Vagina (tissue), 2 donors: ENCODE measurements at regions not wholly inside any gene's neighbourhood (a gene's known extent, or its start where the extent isn't known, plus 50 kb on each side); places are given as distances from the start of the nearest gene placed in this dataset.

Experiments used
- DNase-seq, 2 donors: peaks; one replicate each; pipeline ENCODE4 v3.0.0-alpha.2; 2017; ENCODE audit errors: extremely low spot score in 2 of 2
- H3K27ac ChIP-seq: fragments of 200-600 bp; sonication (generic); one replicate; pipeline ENCODE4 v1.5.1; 2019
- H3K27me3 ChIP-seq: fragments of 200-600 bp; sonication (generic); one replicate; pipeline ENCODE4 v1.5.1; 2019
- H3K36me3 ChIP-seq, 2 donors: fragments of 200-600 bp; sonication (generic); one replicate each; pipeline ENCODE4 v1.5.1; 2017 to 2019
- H3K4me1 ChIP-seq: fragments of 200-600 bp; sonication (generic); one replicate; pipeline ENCODE4 v1.5.1; 2019
- H3K4me3 ChIP-seq, 2 donors: fragments of 200-600 bp; sonication (generic); 1 replicate in 1 of 2; 2 replicates in 1 of 2; pipeline ENCODE4 v1.5.1; 2016 to 2019
- H3K9me3 ChIP-seq: fragments of 200-600 bp; sonication (generic); one replicate; pipeline ENCODE4 v1.5.1; 2019
- CTCF ChIP-seq, 3 experiments: fragments of 450-650 bp in 2 of 3; fragments of 200-600 bp in 1 of 3; sonication (generic) in 1 of 3; IDR thresholded peaks; one replicate each; pipeline ENCODE4 v1.5.1; 2017 to 2019; ENCODE audit warnings: antibody characterized with exemption in 3 of 3, mild to moderate bottlenecking in 2 of 3, moderate library complexity in 2 of 3
- POLR2A ChIP-seq, 2 donors: fragments of 450-650 bp; IDR thresholded peaks; one replicate each; pipeline ENCODE4 v1.6.1; 2017; ENCODE audit warnings: antibody characterized with exemption in 2 of 2, mild to moderate bottlenecking in 2 of 2, moderate library complexity in 2 of 2
- POLR2AphosphoS5 ChIP-seq, 2 donors: sonication (generic); formaldehyde crosslinking; IDR thresholded peaks; one replicate each; pipeline ENCODE4 v1.9.0; 2017; ENCODE audit warnings: antibody characterized with exemption in 2 of 2, mild to moderate bottlenecking in 2 of 2, low read depth in 1 of 2; ENCODE audit not compliant: insufficient read depth in 1 of 2
- intact Hi-C: fragments of 100-400 bp; cut with DNase I; formaldehyde crosslinking; loops from one replicate; pipeline ENCODE4 v1.15.1; 2023

- DNase-seq, result no peak
- H3K9me3 ChIP-seq, result no peaks in the 10 kb centered on the region
- H3K27me3 ChIP-seq, result no peaks in the 10 kb centered on the region
- intact Hi-C loops, result loop anchor here (1.0 kb wide), 1 partner anchor 37 kb away; no protein-coding TSS in a partner anchor
- no peaks in the 10 kb centered on the region for H3K4me1 ChIP-seq
- TF ChIP-seq POLR2A (IDR thresholded peaks at IDR 0.05) (no peak), CTCF (IDR thresholded peaks at IDR 0.05) (no peak), POLR2AphosphoS5 (IDR thresholded peaks at IDR 0.05; ENCODE audit: insufficient read depth in 1 of 2, low read depth in 1 of 2) (no peak)
- no peaks in the 10 kb centered on the region for H3K36me3 ChIP-seq
- H3K4me3 ChIP-seq, result no peak overlapping the region
- H3K27ac ChIP-seq, result no peak overlapping the region
Measured at GRCh38 chr12:115267464-115267863, 583.5 kb upstream of the TBX3 start.

- no peak for DNase-seq
- H3K27me3 ChIP-seq, result no peaks in the 10 kb centered on the region
- H3K36me3 ChIP-seq, result no peaks in the 10 kb centered on the region
- H3K4me1 ChIP-seq, result no peaks in the 10 kb centered on the region
- intact Hi-C loops, result no loop called here
- no peak overlapping the region for H3K4me3 ChIP-seq
- TF ChIP-seq POLR2A (IDR thresholded peaks at IDR 0.05) (no peak), POLR2AphosphoS5 (IDR thresholded peaks at IDR 0.05; ENCODE audit: insufficient read depth in 1 of 2, low read depth in 1 of 2) (no peak), CTCF (IDR thresholded peaks at IDR 0.05) (no peak)
- H3K9me3 ChIP-seq, result no peaks in the 10 kb centered on the region
- H3K27ac ChIP-seq, result no peak overlapping the region
Measured at GRCh38 chr12:115264605-115265004, 580.6 kb upstream of the TBX3 start.

GRCh38 chr12:115261691-115262398 is 577.9 kb upstream of the TBX3 start:
- no peak for TF ChIP-seq POLR2AphosphoS5 (IDR thresholded peaks at IDR 0.05; ENCODE audit: insufficient read depth in 1 of 2, low read depth in 1 of 2)
- TF ChIP-seq POLR2A (IDR thresholded peaks at IDR 0.05), result no peak
- no peak for TF ChIP-seq CTCF (IDR thresholded peaks at IDR 0.05)
- DNase-seq, result no peak
- H3K4me1 ChIP-seq, result no peaks in the 10 kb centered on the region
- intact Hi-C loops, result no loop called here
- no peak overlapping the region for H3K27ac ChIP-seq
- H3K36me3 ChIP-seq, result no peaks in the 10 kb centered on the region
- H3K9me3 ChIP-seq, result no peaks in the 10 kb centered on the region
- no peak overlapping the region for H3K4me3 ChIP-seq
- H3K27me3 ChIP-seq, result no peaks in the 10 kb centered on the region

- no peak overlapping the region for H3K4me3 ChIP-seq
- H3K27ac ChIP-seq, result no peak overlapping the region
- TF ChIP-seq CTCF (IDR thresholded peaks at IDR 0.05), result no peak
- no peak for TF ChIP-seq POLR2AphosphoS5 (IDR thresholded peaks at IDR 0.05; ENCODE audit: insufficient read depth in 1 of 2, low read depth in 1 of 2)
- TF ChIP-seq POLR2A (IDR thresholded peaks at IDR 0.05), result no peak
- H3K36me3 ChIP-seq, result no peaks in the 10 kb centered on the region
- H3K27me3 ChIP-seq, result no peaks in the 10 kb centered on the region
- intact Hi-C loops, result no loop called here
- H3K4me1 ChIP-seq, result no peaks in the 10 kb centered on the region
- no peaks in the 10 kb centered on the region for H3K9me3 ChIP-seq
- no peak for DNase-seq
Measured at GRCh38 chr12:115260762-115261675, 577.0 kb upstream of the TBX3 start.
